HEK293T (cell line): ENCODE measurements at regions not wholly inside any gene's neighbourhood (a gene's known extent, or its start where the extent isn't known, plus 50 kb on each side); places are given as distances from the start of the nearest gene placed in this dataset.

Experiments
- CTCF ChIA-PET: fragments of 350-600 bp; formaldehyde crosslinking; extraction: SDS; loops from one replicate; lab custom pipeline; 2021; ENCODE audit warnings: antibody characterized with exemption, inconsistent platforms; lab: Yijun Ruan, JAX
- POLR2A ChIA-PET: fragments of 350-600 bp; formaldehyde crosslinking; extraction: SDS; loops from one replicate; lab custom pipeline; 2020; ENCODE audit warnings: antibody characterized with exemption, inconsistent platforms; lab: Yijun Ruan, JAX
- DNase-seq: peaks from one replicate; pipeline ENCODE4 v3.0.0; 2012; ENCODE audit warnings: mixed read lengths; ENCODE audit errors: extremely low spot score
- ARNT ChIP-seq: fragments of 450-650 bp; IDR thresholded peaks from 2 replicates; pipeline ENCODE4 v1.6.1; 2017; ENCODE audit warnings: mild to moderate bottlenecking
- BHLHE40 ChIP-seq: fragments of 450-650 bp; IDR thresholded peaks from 2 replicates; pipeline ENCODE4 v1.6.1; 2016; ENCODE audit warnings: mild to moderate bottlenecking, moderate library complexity, borderline replicate concordance
- CTBP1 ChIP-seq: fragments of 450-650 bp; IDR thresholded peaks from 2 replicates; pipeline ENCODE4 v1.6.1; 2016; ENCODE audit warnings: borderline replicate concordance
- ELF4 ChIP-seq: fragments of 450-650 bp; IDR thresholded peaks from 2 replicates; pipeline ENCODE4 v1.6.1; 2017; ENCODE audit warnings: antibody characterized with exemption
- FOXA1 ChIP-seq: fragments of 450-650 bp; IDR thresholded peaks from 2 replicates; pipeline ENCODE4 v1.6.1; 2016; ENCODE audit warnings: mild to moderate bottlenecking
- FOXK2 ChIP-seq: fragments of 450-650 bp; IDR thresholded peaks from 2 replicates; pipeline ENCODE4 v1.6.1; 2016; ENCODE audit warnings: mild to moderate bottlenecking
- FOXM1 ChIP-seq: fragments of 450-650 bp; IDR thresholded peaks from 2 replicates; pipeline ENCODE4 v1.6.1; 2017; ENCODE audit warnings: mild to moderate bottlenecking, borderline replicate concordance
- HDGF ChIP-seq: fragments of 450-650 bp; IDR thresholded peaks from 2 replicates; pipeline ENCODE4 v1.6.1; 2017; ENCODE audit warnings: antibody characterized with exemption, borderline replicate concordance
- L3MBTL2 ChIP-seq: fragments of 450-650 bp; conservative IDR thresholded peaks from 2 replicates; pipeline ENCODE4 v1.6.1; 2016; ENCODE audit warnings: mild to moderate bottlenecking
- LEF1 ChIP-seq: fragments of 450-650 bp; IDR thresholded peaks from 2 replicates; pipeline ENCODE4 v1.6.1; 2017; ENCODE audit warnings: mild to moderate bottlenecking, borderline replicate concordance
- NFRKB ChIP-seq: fragments of 450-650 bp; IDR thresholded peaks from 2 replicates; pipeline ENCODE4 v1.6.1; 2016; ENCODE audit warnings: mild to moderate bottlenecking, moderate library complexity
- SP1 ChIP-seq: fragments of 450-650 bp; IDR thresholded peaks from 2 replicates; pipeline ENCODE4 v1.6.1; 2017
- SUZ12 ChIP-seq: fragments of 450-650 bp; IDR thresholded peaks from 2 replicates; pipeline ENCODE4 v1.6.1; 2016; ENCODE audit warnings: mild to moderate bottlenecking
- TARDBP ChIP-seq: fragments of 450-650 bp; IDR thresholded peaks from 2 replicates; pipeline ENCODE4 v1.6.1; 2016
- ZNF384 ChIP-seq: fragments of 450-650 bp; IDR thresholded peaks from 2 replicates; pipeline ENCODE4 v1.6.1; 2016
- TF ChIP-seq, protein P1 (sequence below): fragments of 450-650 bp; IDR thresholded peaks from 2 replicates; pipeline ENCODE4 v1.6.1; 2016

DNA sequence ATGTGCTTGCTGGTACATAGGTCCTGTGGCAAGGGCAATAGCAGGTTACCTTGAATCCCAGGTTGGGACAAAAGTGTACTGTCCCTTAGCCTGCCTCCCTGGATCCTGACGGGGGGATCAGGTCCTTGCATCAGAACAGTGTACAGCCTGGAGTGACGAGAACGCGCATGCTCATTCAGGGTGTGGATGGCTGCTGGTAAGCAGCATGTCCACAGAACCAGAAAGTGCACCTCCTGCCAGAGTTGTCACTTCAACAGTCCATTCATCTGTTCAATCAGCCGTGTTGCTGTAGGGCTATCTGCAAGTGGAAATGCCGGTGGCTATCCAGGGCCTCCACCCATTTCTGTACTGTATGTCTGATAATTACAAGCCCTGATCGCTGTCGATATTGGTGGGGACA, 236.3 kb upstream of the SOX4 start:
- CTCF ChIA-PET, result no interaction called here
- POLR2A ChIA-PET, result no interaction called here
- no peak for DNase-seq
- TF ChIP-seq L3MBTL2 (no peak), ARNT (no peak), HDGF (no peak)

DNA sequence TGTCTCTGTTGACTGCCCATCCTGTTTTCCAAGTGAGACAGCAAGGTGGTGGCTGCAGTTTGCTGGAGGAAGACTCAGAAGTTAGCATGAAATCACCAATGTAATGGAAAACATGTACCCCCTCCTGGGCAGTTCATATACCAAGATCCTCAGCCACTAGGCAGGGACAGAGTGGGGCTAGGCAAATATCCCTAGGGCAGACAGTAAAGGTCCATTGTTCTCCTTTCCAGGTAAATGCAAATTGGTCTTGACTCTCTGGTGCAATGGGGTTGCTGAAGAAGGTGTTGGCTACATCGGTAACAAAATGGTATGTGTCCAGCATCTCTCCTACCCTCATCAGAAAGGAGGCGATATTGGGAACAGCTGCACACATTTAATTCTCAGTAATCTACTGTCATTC, 233.6 kb upstream of the SOX4 start:
- CTCF ChIA-PET, result interaction anchor here (0.5 to 0.9 kb wide), 2 partner anchors 16 to 153 kb away, joined by 3 read pairs; no protein-coding TSS in a partner anchor
- DNase-seq, result no peak
- POLR2A ChIA-PET, result no interaction called here
- TF ChIP-seq BHLHE40, result no peak
- no peak for TF ChIP-seq L3MBTL2
- no peak for TF ChIP-seq FOXK2
- TF ChIP-seq ELF4, result no peak
- no peak for TF ChIP-seq ZNF384
- no peak for TF ChIP-seq NFRKB
- TF ChIP-seq SUZ12, result no peak
- TF ChIP-seq SP1, result no peak
- TF ChIP-seq TARDBP, result no peak
- TF ChIP-seq ARNT, result no peak
- no peak for TF ChIP-seq FOXM1
- TF ChIP-seq HDGF, result no peak
- TF ChIP-seq FOXA1, result no peak
- TF ChIP-seq, protein P1, sequence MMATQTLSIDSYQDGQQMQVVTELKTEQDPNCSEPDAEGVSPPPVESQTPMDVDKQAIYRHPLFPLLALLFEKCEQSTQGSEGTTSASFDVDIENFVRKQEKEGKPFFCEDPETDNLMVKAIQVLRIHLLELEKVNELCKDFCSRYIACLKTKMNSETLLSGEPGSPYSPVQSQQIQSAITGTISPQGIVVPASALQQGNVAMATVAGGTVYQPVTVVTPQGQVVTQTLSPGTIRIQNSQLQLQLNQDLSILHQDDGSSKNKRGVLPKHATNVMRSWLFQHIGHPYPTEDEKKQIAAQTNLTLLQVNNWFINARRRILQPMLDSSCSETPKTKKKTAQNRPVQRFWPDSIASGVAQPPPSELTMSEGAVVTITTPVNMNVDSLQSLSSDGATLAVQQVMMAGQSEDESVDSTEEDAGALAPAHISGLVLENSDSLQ, result no peak
- no peak for TF ChIP-seq LEF1
- TF ChIP-seq CTBP1, result no peak

GRCh38 chr6:21360336-21360735, 233.2 kb upstream of the SOX4 start:
- ChIA-PET POLR2A (no interaction called here), CTCF (interaction anchor here (0.5 kb wide), 1 partner anchor 154 kb away, joined by 3 read pairs; no protein-coding TSS in a partner anchor)
- TF ChIP-seq BHLHE40 (no peak), FOXA1 (no peak), NFRKB (no peak), SUZ12 (no peak), ELF4 (no peak)
- no peak for DNase-seq

- CTCF ChIA-PET, result no interaction called here
These were observed 226.4 kb upstream of the SOX4 start for GRCh38 chr6:21367148-21367547.

GRCh38 chr6:21367649-21368154, 225.8 kb upstream of the SOX4 start:
- TF ChIP-seq BHLHE40 (no peak), ZNF384 (no peak), CTBP1 (no peak), SP1 (no peak), FOXM1 (no peak), FOXA1 (no peak)
- ChIA-PET CTCF (no interaction called here), POLR2A (interaction anchor here (1.1 kb wide), 1 partner anchor 226 kb away, joined by 3 read pairs; the partner anchor contains the start of gene SOX4)
- DNase-seq, result no peak

More at GRCh38 chr6:21367148-21367547, 226.4 kb upstream of the SOX4 start:
- POLR2A ChIA-PET, result interaction anchor here (1.1 kb wide), 1 partner anchor 226 kb away, joined by 3 read pairs; the partner anchor contains the start of gene SOX4
- no peak for DNase-seq
- TF ChIP-seq NFRKB (no peak), FOXM1 (no peak), SUZ12 (no peak), L3MBTL2 (no peak), FOXA1 (no peak), LEF1 (no peak), ELF4 (no peak), ZNF384 (no peak)

DNA sequence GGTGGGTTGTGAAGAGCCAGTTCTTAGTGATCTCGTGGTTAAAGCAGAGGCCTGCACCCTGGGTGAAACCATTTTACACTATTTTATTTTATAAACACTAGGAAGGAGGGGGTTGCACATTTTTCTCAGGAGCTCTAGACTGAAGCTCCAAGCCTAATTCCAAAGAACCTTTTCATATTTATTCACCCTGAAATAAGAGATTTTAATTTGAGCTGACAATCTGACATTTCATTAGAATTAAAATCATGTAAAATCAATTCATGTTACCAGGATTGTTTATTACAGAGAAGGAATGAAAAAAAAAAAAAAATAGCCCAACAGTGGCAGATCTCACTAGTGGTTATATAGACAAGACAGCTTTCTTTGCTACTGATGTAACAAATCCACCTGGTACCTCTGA, 222.5 kb upstream of the SOX4 start:
- no peak for DNase-seq
- CTCF ChIA-PET, result no interaction called here
- POLR2A ChIA-PET, result interaction anchor here (1.2 kb wide), 1 partner anchor 216 kb away, joined by 4 read pairs; no protein-coding TSS in a partner anchor
- TF ChIP-seq BHLHE40, result no peak
- TF ChIP-seq FOXM1, result no peak
- TF ChIP-seq ARNT, result no peak
- TF ChIP-seq, protein P1, result no peak
- TF ChIP-seq FOXA1, result no peak
- TF ChIP-seq FOXK2, result no peak
- no peak for TF ChIP-seq L3MBTL2
- no peak for TF ChIP-seq ZNF384
- no peak for TF ChIP-seq NFRKB
- TF ChIP-seq CTBP1, result no peak
- no peak for TF ChIP-seq HDGF

DNA sequence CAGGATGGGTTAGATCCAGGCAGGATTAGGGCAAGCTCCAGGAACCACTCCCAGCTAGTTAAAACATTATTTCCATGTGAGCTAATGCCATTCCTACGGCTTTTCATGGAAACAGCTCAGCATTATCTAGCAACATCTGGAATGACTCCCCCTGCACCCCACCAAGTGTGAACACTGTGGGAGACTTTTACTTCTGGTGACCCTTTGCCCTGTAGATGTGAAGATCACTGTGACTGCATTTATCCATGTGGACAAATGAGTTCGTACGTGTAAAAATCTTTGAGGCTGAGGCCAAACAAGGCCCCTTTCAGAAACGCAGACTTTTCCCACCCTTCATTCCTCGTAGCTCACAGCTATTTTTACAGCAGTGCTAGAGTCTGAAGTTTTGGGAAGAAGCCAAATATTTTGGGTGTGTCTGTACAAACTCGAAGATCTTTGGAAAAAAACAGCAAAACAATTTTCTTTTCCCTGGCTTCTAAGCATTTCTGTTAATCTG, 221.8 kb upstream of the SOX4 start:
- ChIA-PET CTCF (no interaction called here), POLR2A (interaction anchor here (1.2 kb wide), 1 partner anchor 215 kb away, joined by 4 read pairs; no protein-coding TSS in a partner anchor)
- no peak for DNase-seq
- TF ChIP-seq FOXM1, result no peak
- no peak for TF ChIP-seq L3MBTL2
- no peak for TF ChIP-seq HDGF
- TF ChIP-seq, protein P1, result no peak
